ENCODE measurements at regions not wholly inside any gene's neighbourhood (a gene's known extent, or its start where the extent isn't known, plus 50 kb on each side); places are given as distances from the start of the nearest gene placed in this dataset.

DNA sequence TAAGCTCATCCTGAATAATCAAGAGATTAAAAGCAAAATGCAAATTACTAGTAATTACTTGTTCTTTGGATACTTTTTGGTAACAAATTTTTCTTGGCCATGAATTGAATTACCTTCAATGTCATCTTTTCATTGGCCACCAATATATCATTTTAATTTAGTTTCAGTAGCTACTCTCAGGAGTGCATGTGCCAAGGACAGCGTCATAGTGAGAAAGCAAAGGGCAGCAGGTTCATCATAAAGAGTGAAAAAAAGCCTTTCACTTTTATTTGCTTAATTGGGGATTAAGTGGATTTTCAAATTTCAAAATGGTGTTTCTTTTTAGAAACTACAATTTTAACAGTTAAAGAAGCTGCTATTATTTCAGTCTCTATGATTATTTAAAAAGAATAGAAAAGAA is 815.2 kb downstream of the NR4A2 start:
- H2BK12ac ChIP-seq (ENCODE audit: low read length in 2 of 2): no peak overlapping the region
- H3K27ac ChIP-seq (ENCODE audit: low read length, poor library complexity, severe bottlenecking): no peak overlapping the region
- H3K27me3 ChIP-seq (ENCODE audit: control insufficient read depth in 1 of 2, insufficient read depth in 1 of 2, low read length in 2 of 2): no peaks in the 10 kb centered on the region
- no peak overlapping the region for H4K91ac ChIP-seq (ENCODE audit: low read length)
- no peak overlapping the region for H3K4ac ChIP-seq (ENCODE audit: low read depth in 1 of 2, low read length in 2 of 2)
- no peak overlapping the region for H2BK15ac ChIP-seq (ENCODE audit: low read depth, poor library complexity, severe bottlenecking)
- H3K4me2 ChIP-seq (ENCODE audit: low read length, poor library complexity, severe bottlenecking): no peak overlapping the region
- no peak overlapping the region for H2AFZ ChIP-seq (ENCODE audit: low read depth, low read length)
- H3K9me3 ChIP-seq (ENCODE audit: control insufficient read depth, low read length): no peaks in the 10 kb centered on the region
- no peak overlapping the region for H3K18ac ChIP-seq (ENCODE audit: low read depth in 1 of 2, low read length in 2 of 2)
- H3K14ac ChIP-seq (ENCODE audit: low read length in 2 of 2): no peak overlapping the region
- no peak overlapping the region for H3K4me3 ChIP-seq (ENCODE audit: insufficient read depth in 1 of 2, low read depth in 1 of 2, low read length in 2 of 2)
- no peak overlapping the region for H2AK5ac ChIP-seq (ENCODE audit: low read length, severe bottlenecking)
- no peak overlapping the region for H3K23ac ChIP-seq (ENCODE audit: low read length in 2 of 2)
- H3K4me1 ChIP-seq (ENCODE audit: control insufficient read depth, insufficient read depth, low read depth, low read length): no peaks in the 10 kb centered on the region
- no peak for DNase-seq
- H2BK5ac ChIP-seq (ENCODE audit: low read depth, low read length, poor library complexity, severe bottlenecking): no peak overlapping the region
- H3K36me3 ChIP-seq (ENCODE audit: control insufficient read depth in 1 of 2, insufficient read depth in 2 of 2, low read depth in 1 of 2, low read length in 2 of 2): no peaks in the 10 kb centered on the region
- no peak overlapping the region for H4K8ac ChIP-seq (ENCODE audit: low read length)
- H3K9ac ChIP-seq (ENCODE audit: low read length): no peak overlapping the region
- H3K79me1 ChIP-seq (replicated peaks; ENCODE audit: low read length, poor library complexity, severe bottlenecking): no peaks in the 10 kb centered on the region
- no peak overlapping the region for H2BK120ac ChIP-seq (ENCODE audit: low read depth, low read length)
- WGBS: 90% methylated on average over 1 of the region's 1 CpG

DNA sequence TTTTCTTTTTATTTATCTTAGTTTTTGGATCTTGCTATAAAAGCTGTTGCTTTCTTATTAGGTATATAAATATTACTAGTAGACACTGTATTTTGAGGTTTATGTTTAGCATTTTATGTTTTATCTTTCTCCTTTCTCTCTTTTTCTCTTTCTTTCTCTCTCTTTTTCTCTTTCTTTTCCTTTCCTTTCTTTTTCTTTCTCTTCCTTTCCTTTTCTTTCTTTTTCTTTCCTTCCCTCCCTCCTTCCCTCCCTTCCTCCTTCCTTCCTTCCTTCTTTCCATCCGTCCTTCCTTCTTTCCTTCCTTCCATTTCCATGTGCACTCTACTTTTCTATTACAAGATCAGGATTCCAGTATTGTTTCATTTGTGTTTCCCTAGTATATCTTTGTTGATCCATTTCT is 814.8 kb downstream of the KCNJ3 start:
- H2AFZ ChIP-seq (ENCODE audit: low read depth, low read length): no peak overlapping the region
- H2BK120ac ChIP-seq (ENCODE audit: low read depth, low read length): no peak overlapping the region
- no peak overlapping the region for H2BK12ac ChIP-seq (ENCODE audit: low read length in 2 of 2)
- H3K4me2 ChIP-seq (ENCODE audit: low read length, poor library complexity, severe bottlenecking): no peak overlapping the region
- no peak overlapping the region for H3K9ac ChIP-seq (ENCODE audit: low read length)
- 71% methylated on average over 1 of the region's 1 CpG for WGBS
- no peaks in the 10 kb centered on the region for H3K4me1 ChIP-seq (ENCODE audit: control insufficient read depth, insufficient read depth, low read depth, low read length)
- no peaks in the 10 kb centered on the region for H3K36me3 ChIP-seq (ENCODE audit: control insufficient read depth in 1 of 2, insufficient read depth in 2 of 2, low read depth in 1 of 2, low read length in 2 of 2)
- H3K27me3 ChIP-seq (ENCODE audit: control insufficient read depth in 1 of 2, insufficient read depth in 1 of 2, low read length in 2 of 2): no peaks in the 10 kb centered on the region
- H3K27ac ChIP-seq (ENCODE audit: low read length, poor library complexity, severe bottlenecking): no peak overlapping the region
- H3K18ac ChIP-seq (ENCODE audit: low read depth in 1 of 2, low read length in 2 of 2): no peak overlapping the region
- H3K4me3 ChIP-seq (ENCODE audit: insufficient read depth in 1 of 2, low read depth in 1 of 2, low read length in 2 of 2): no peak overlapping the region
- H3K4ac ChIP-seq (ENCODE audit: low read depth in 1 of 2, low read length in 2 of 2): no peak overlapping the region
- H3K79me1 ChIP-seq (replicated peaks; ENCODE audit: low read length, poor library complexity, severe bottlenecking): no peaks in the 10 kb centered on the region
- H2BK15ac ChIP-seq (ENCODE audit: low read depth, poor library complexity, severe bottlenecking): no peak overlapping the region
- no peak overlapping the region for H2AK5ac ChIP-seq (ENCODE audit: low read length, severe bottlenecking)
- H2BK5ac ChIP-seq (ENCODE audit: low read depth, low read length, poor library complexity, severe bottlenecking): no peak overlapping the region
- no peak overlapping the region for H4K91ac ChIP-seq (ENCODE audit: low read length)
- no peaks in the 10 kb centered on the region for H3K9me3 ChIP-seq (ENCODE audit: control insufficient read depth, low read length)
- H3K23ac ChIP-seq (ENCODE audit: low read length in 2 of 2): no peak overlapping the region
- DNase-seq: no peak
- H4K8ac ChIP-seq (ENCODE audit: low read length): no peak overlapping the region
- H3K14ac ChIP-seq (ENCODE audit: low read length in 2 of 2): no peak overlapping the region

DNA sequence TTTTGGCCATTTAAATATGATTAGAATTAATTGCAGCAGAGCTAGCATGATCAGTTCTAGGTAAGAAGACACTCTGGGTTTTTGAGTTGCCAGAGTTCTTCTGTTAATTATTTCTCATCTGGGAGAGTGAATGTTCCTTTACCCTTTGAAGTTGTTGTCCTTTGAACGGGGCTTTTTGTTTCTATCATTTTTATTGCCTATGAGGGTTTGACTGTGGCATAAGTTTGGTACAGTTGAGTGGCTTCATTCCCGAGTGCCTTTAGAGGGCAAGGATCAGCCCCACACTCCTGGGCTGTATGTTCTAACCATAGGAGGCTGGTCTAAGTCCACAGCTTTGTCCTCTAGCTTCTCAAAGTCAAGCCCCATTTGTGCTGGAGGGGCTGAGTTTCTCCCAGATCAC is 804.3 kb downstream of the KCNJ3 start:
- Histone ChIP-seq H3K36me3 (ENCODE audit: control insufficient read depth in 1 of 2, insufficient read depth in 2 of 2, low read depth in 1 of 2, low read length in 2 of 2) (no peaks in the 10 kb centered on the region), H3K14ac (ENCODE audit: low read length in 2 of 2) (no peak overlapping the region), H3K9ac (ENCODE audit: low read length) (no peak overlapping the region), H3K4me3 (ENCODE audit: insufficient read depth in 1 of 2, low read depth in 1 of 2, low read length in 2 of 2) (no peak overlapping the region), H3K4me2 (ENCODE audit: low read length, poor library complexity, severe bottlenecking) (no peak overlapping the region), H4K8ac (ENCODE audit: low read length) (no peak overlapping the region), H2AK5ac (ENCODE audit: low read length, severe bottlenecking) (no peak overlapping the region), H2BK120ac (ENCODE audit: low read depth, low read length) (no peak overlapping the region), H3K18ac (ENCODE audit: low read depth in 1 of 2, low read length in 2 of 2) (no peak overlapping the region), H4K91ac (ENCODE audit: low read length) (no peak overlapping the region), H2BK5ac (ENCODE audit: low read depth, low read length, poor library complexity, severe bottlenecking) (no peak overlapping the region), H2BK15ac (ENCODE audit: low read depth, poor library complexity, severe bottlenecking) (no peak overlapping the region), H3K4me1 (ENCODE audit: control insufficient read depth, insufficient read depth, low read depth, low read length) (no peaks in the 10 kb centered on the region), H3K9me3 (ENCODE audit: control insufficient read depth, low read length) (peaks cover 4% of the 10 kb centered on the region), H3K4ac (ENCODE audit: low read depth in 1 of 2, low read length in 2 of 2) (no peak overlapping the region), H2AFZ (ENCODE audit: low read depth, low read length) (no peak overlapping the region), H2BK12ac (ENCODE audit: low read length in 2 of 2) (no peak overlapping the region), H3K79me1 (replicated peaks; ENCODE audit: low read length, poor library complexity, severe bottlenecking) (no peaks in the 10 kb centered on the region), H3K27me3 (ENCODE audit: control insufficient read depth in 1 of 2, insufficient read depth in 1 of 2, low read length in 2 of 2) (no peaks in the 10 kb centered on the region), H3K27ac (ENCODE audit: low read length, poor library complexity, severe bottlenecking) (no peak overlapping the region), H3K23ac (ENCODE audit: low read length in 2 of 2) (no peak overlapping the region)
- WGBS: 60% methylated on average over 2 of the region's 2 CpGs
- no peak for DNase-seq

DNA sequence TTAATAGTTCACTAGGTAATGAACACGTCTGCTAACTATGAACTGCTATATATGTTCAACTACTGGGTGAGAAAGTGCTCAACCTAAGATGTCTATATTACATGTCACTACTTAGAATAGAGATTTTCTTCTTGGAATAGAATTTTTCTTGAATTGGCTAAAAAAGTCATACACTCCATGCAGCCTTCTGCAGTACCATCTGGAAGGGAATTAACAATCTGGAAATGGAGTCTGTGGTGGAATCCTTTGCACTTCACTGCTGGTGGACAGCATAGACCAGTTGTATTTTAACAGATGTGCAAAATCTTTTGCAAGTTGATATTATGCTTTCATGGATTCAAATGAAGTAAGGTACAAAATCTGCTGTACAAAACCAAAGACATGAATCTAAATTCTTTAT is 799.6 kb downstream of the KCNJ3 start:
- H3K4me1 ChIP-seq (ENCODE audit: control insufficient read depth, insufficient read depth, low read depth, low read length): no peaks in the 10 kb centered on the region
- no peak overlapping the region for H2BK12ac ChIP-seq (ENCODE audit: low read length in 2 of 2)
- H3K4me2 ChIP-seq (ENCODE audit: low read length, poor library complexity, severe bottlenecking): no peak overlapping the region
- no CpG with 5 or more reads among the region's 1 CpG for WGBS
- H3K79me1 ChIP-seq (replicated peaks; ENCODE audit: low read length, poor library complexity, severe bottlenecking): no peaks in the 10 kb centered on the region
- DNase-seq: no peak
- no peak overlapping the region for H3K4ac ChIP-seq (ENCODE audit: low read depth in 1 of 2, low read length in 2 of 2)
- H2BK5ac ChIP-seq (ENCODE audit: low read depth, low read length, poor library complexity, severe bottlenecking): no peak overlapping the region
- no peak overlapping the region for H3K27ac ChIP-seq (ENCODE audit: low read length, poor library complexity, severe bottlenecking)
- H3K18ac ChIP-seq (ENCODE audit: low read depth in 1 of 2, low read length in 2 of 2): no peak overlapping the region
- H4K91ac ChIP-seq (ENCODE audit: low read length): no peak overlapping the region
- no peak overlapping the region for H2AK5ac ChIP-seq (ENCODE audit: low read length, severe bottlenecking)
- no peak overlapping the region for H3K14ac ChIP-seq (ENCODE audit: low read length in 2 of 2)
- H3K27me3 ChIP-seq (ENCODE audit: control insufficient read depth in 1 of 2, insufficient read depth in 1 of 2, low read length in 2 of 2): no peaks in the 10 kb centered on the region
- peaks cover 2% of the 10 kb centered on the region for H3K9me3 ChIP-seq (ENCODE audit: control insufficient read depth, low read length)
- no peak overlapping the region for H2AFZ ChIP-seq (ENCODE audit: low read depth, low read length)
- H3K4me3 ChIP-seq (ENCODE audit: insufficient read depth in 1 of 2, low read depth in 1 of 2, low read length in 2 of 2): no peak overlapping the region
- no peak overlapping the region for H4K8ac ChIP-seq (ENCODE audit: low read length)
- H3K36me3 ChIP-seq (ENCODE audit: control insufficient read depth in 1 of 2, insufficient read depth in 2 of 2, low read depth in 1 of 2, low read length in 2 of 2): no peaks in the 10 kb centered on the region
- H2BK15ac ChIP-seq (ENCODE audit: low read depth, poor library complexity, severe bottlenecking): no peak overlapping the region
- no peak overlapping the region for H2BK120ac ChIP-seq (ENCODE audit: low read depth, low read length)
- H3K23ac ChIP-seq (ENCODE audit: low read length in 2 of 2): no peak overlapping the region
- H3K9ac ChIP-seq (ENCODE audit: low read length): no peak overlapping the region
